ENCODE measurements at regions not wholly inside any gene's neighbourhood (a gene's known extent, or its start where the extent isn't known, plus 50 kb on each side); places are given as distances from the start of the nearest gene placed in this dataset.

GRCh38 chr14:86619726-86620125 lies 1089.8 kb downstream of the FLRT2 start:
- H3K27me3 ChIP-seq: no peaks in the 10 kb centered on the region
- H3K9ac ChIP-seq (ENCODE audit: low read depth in 2 of 2, low read length in 2 of 2): no peak overlapping the region
- no peak for TF ChIP-seq CTCF (IDR thresholded peaks at IDR 0.05)
- no peaks in the 10 kb centered on the region for H3K9me3 ChIP-seq
- H3K27ac ChIP-seq: no peak overlapping the region
- no peak for DNase-seq
- intact Hi-C loops (cut with DNase I): no loop called here
- no peaks in the 10 kb centered on the region for H3K4me1 ChIP-seq
- H3K36me3 ChIP-seq: no peaks in the 10 kb centered on the region
- no peak overlapping the region for H3K4me3 ChIP-seq

GRCh38 chr14:86613786-86614185 lies 1083.8 kb downstream of the FLRT2 start:
- H3K9ac ChIP-seq (ENCODE audit: low read depth in 2 of 2, low read length in 2 of 2): no peak overlapping the region
- intact Hi-C loops (cut with DNase I): no loop called here
- no peak for DNase-seq
- no peaks in the 10 kb centered on the region for H3K4me1 ChIP-seq
- H3K9me3 ChIP-seq: no peaks in the 10 kb centered on the region
- no peaks in the 10 kb centered on the region for H3K27me3 ChIP-seq
- no peaks in the 10 kb centered on the region for H3K36me3 ChIP-seq
- no peak overlapping the region for H3K4me3 ChIP-seq
- TF ChIP-seq CTCF (IDR thresholded peaks at IDR 0.05): no peak
- no peak overlapping the region for H3K27ac ChIP-seq

GRCh38 chr14:86613126-86613525 lies 1083.2 kb downstream of the FLRT2 start:
- Histone ChIP-seq H3K27ac (no peak overlapping the region), H3K4me3 (no peak overlapping the region), H3K4me1 (no peaks in the 10 kb centered on the region), H3K9me3 (no peaks in the 10 kb centered on the region), H3K9ac (ENCODE audit: low read depth in 2 of 2, low read length in 2 of 2) (no peak overlapping the region), H3K27me3 (no peaks in the 10 kb centered on the region), H3K36me3 (no peaks in the 10 kb centered on the region)
- intact Hi-C loops (cut with DNase I): no loop called here
- no peak for DNase-seq
- TF ChIP-seq CTCF (IDR thresholded peaks at IDR 0.05): no peak

DNA sequence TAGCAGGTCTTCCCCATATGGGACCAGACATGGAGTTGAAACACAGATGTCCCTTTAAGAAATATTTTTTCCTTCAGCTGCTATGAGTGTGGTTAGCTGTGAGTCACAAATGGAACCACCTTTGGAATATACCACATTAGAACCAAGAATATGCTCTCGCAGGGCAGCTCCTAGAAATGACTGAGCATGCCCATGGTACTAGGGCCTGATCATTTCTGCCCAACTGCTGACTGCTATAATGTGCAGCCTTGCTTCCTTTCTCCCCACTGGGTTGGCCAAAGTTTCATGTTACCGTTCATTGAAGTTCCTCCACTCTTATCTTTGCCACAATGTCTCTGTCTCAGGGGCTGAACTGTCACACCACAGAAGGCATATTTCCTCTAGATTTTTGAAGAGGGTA lies 1074.6 kb downstream of the FLRT2 start:
- no peaks in the 10 kb centered on the region for H3K27me3 ChIP-seq
- no peak overlapping the region for H3K4me3 ChIP-seq
- no peak overlapping the region for H3K9ac ChIP-seq (ENCODE audit: low read depth in 2 of 2, low read length in 2 of 2)
- H3K27ac ChIP-seq: no peak overlapping the region
- no peaks in the 10 kb centered on the region for H3K36me3 ChIP-seq
- no peaks in the 10 kb centered on the region for H3K9me3 ChIP-seq
- TF ChIP-seq CTCF (IDR thresholded peaks at IDR 0.05): no peak
- intact Hi-C loops (cut with DNase I): no loop called here
- no peak for DNase-seq
- no peaks in the 10 kb centered on the region for H3K4me1 ChIP-seq

GRCh38 chr14:86602263-86602662 lies 1072.3 kb downstream of the FLRT2 start:
- no peak overlapping the region for H3K27ac ChIP-seq
- H3K27me3 ChIP-seq: no peaks in the 10 kb centered on the region
- no peaks in the 10 kb centered on the region for H3K4me1 ChIP-seq
- H3K4me3 ChIP-seq: no peak overlapping the region
- H3K36me3 ChIP-seq: no peaks in the 10 kb centered on the region
- H3K9me3 ChIP-seq: no peaks in the 10 kb centered on the region
- intact Hi-C loops (cut with DNase I): no loop called here
- no peak overlapping the region for H3K9ac ChIP-seq (ENCODE audit: low read depth in 2 of 2, low read length in 2 of 2)
- no peak for TF ChIP-seq CTCF (IDR thresholded peaks at IDR 0.05)
- DNase-seq: no peak

GRCh38 chr14:86601813-86602212 lies 1071.9 kb downstream of the FLRT2 start:
- DNase-seq: no peak
- Histone ChIP-seq H3K9ac (ENCODE audit: low read depth in 2 of 2, low read length in 2 of 2) (no peak overlapping the region), H3K36me3 (no peaks in the 10 kb centered on the region), H3K4me1 (no peaks in the 10 kb centered on the region), H3K27me3 (no peaks in the 10 kb centered on the region), H3K4me3 (no peak overlapping the region), H3K9me3 (no peaks in the 10 kb centered on the region), H3K27ac (no peak overlapping the region)
- intact Hi-C loops (cut with DNase I): no loop called here
- TF ChIP-seq CTCF (IDR thresholded peaks at IDR 0.05): no peak

All from colonic mucosa (tissue), 4 donors.